Skeletal muscle tissue (tissue), 3 donors: ENCODE measurements at regions not wholly inside any gene's neighbourhood (a gene's known extent, or its start where the extent isn't known, plus 50 kb on each side); places are given as distances from the start of the nearest gene placed in this dataset.
"Not testable (repeated sequence)": the region's sequence is repeated elsewhere in the genome, so short reads cannot be mapped to it uniquely, and the experiment has no call there.

ENCODE experiments used
- H3K27ac ChIP-seq: one replicate; pipeline ENCODE4 v1.7.0; 2013; ENCODE audit warnings: mild to moderate bottlenecking, low read depth, low read length, inconsistent platforms
- H3K27me3 ChIP-seq, 3 donors: one replicate each; pipeline ENCODE4 v1.7.0; 2013; ENCODE audit warnings: low read length in 3 of 3; ENCODE audit not compliant: control insufficient read depth in 3 of 3, insufficient read depth in 3 of 3
- H3K36me3 ChIP-seq, 3 donors: one replicate each; pipeline ENCODE4 v1.7.0; 2013; ENCODE audit warnings: low read length in 3 of 3; ENCODE audit not compliant: control insufficient read depth in 3 of 3, insufficient read depth in 3 of 3
- H3K4me1 ChIP-seq, 3 donors: one replicate each; pipeline ENCODE4 v1.7.0; 2013; ENCODE audit warnings: low read length in 3 of 3, mild to moderate bottlenecking in 3 of 3; ENCODE audit not compliant: control insufficient read depth in 3 of 3, insufficient read depth in 3 of 3
- H3K4me3 ChIP-seq, 3 donors: one replicate each; pipeline ENCODE4 v1.7.0; 2013; ENCODE audit warnings: low read length in 3 of 3
- H3K9ac ChIP-seq, 3 donors: one replicate each; pipeline ENCODE4 v1.7.0; 2013; ENCODE audit warnings: low read length in 3 of 3, mild to moderate bottlenecking in 3 of 3, moderate library complexity in 2 of 3, low read depth in 1 of 3
- H3K9me3 ChIP-seq, 3 donors: one replicate each; pipeline ENCODE4 v1.7.0; 2013; ENCODE audit warnings: low read length in 3 of 3; ENCODE audit not compliant: control insufficient read depth in 3 of 3
- donor health status: Osteomylitis.

GRCh38 chr2:4803396-4803795 lies 888.8 kb upstream of the SOX11 start:
- no peak overlapping the region for H3K27ac ChIP-seq
- H3K36me3 ChIP-seq = no peaks in the 10 kb centered on the region
- H3K4me3 ChIP-seq = no peak overlapping the region
- H3K27me3 ChIP-seq = no peaks in the 10 kb centered on the region
- H3K4me1 ChIP-seq = no peaks in the 10 kb centered on the region
- H3K9ac ChIP-seq = no peak overlapping the region
- H3K9me3 ChIP-seq = no peaks in the 10 kb centered on the region

GRCh38 chr2:4814137-4814536 lies 878.0 kb upstream of the SOX11 start:
- H3K4me3 ChIP-seq, H3K9me3 ChIP-seq, H3K27ac ChIP-seq, H3K36me3 ChIP-seq, H3K27me3 ChIP-seq, H3K4me1 ChIP-seq, H3K9ac ChIP-seq: not testable (repeated sequence)

GRCh38 chr2:4827836-4828235 lies 864.3 kb upstream of the SOX11 start:
- no peaks in the 10 kb centered on the region for H3K9me3 ChIP-seq
- H3K36me3 ChIP-seq = no peaks in the 10 kb centered on the region
- no peaks in the 10 kb centered on the region for H3K4me1 ChIP-seq
- H3K27ac ChIP-seq = no peak overlapping the region
- H3K9ac ChIP-seq = no peak overlapping the region
- H3K4me3 ChIP-seq = no peak overlapping the region
- no peaks in the 10 kb centered on the region for H3K27me3 ChIP-seq

- Histone ChIP-seq H3K36me3 (no peaks in the 10 kb centered on the region), H3K9ac (no peak overlapping the region), H3K27ac (no peak overlapping the region), H3K4me1 (no peaks in the 10 kb centered on the region), H3K4me3 (no peak overlapping the region), H3K27me3 (no peaks in the 10 kb centered on the region), H3K9me3 (no peaks in the 10 kb centered on the region)
Measured at GRCh38 chr2:4828682-4829374, 863.4 kb upstream of the SOX11 start.

- H3K4me3 ChIP-seq = no peak overlapping the region
- no peaks in the 10 kb centered on the region for H3K4me1 ChIP-seq
- no peaks in the 10 kb centered on the region for H3K27me3 ChIP-seq
- no peaks in the 10 kb centered on the region for H3K9me3 ChIP-seq
- H3K9ac ChIP-seq = no peak overlapping the region
- H3K27ac ChIP-seq = no peak overlapping the region
- H3K36me3 ChIP-seq = no peaks in the 10 kb centered on the region
Measured at GRCh38 chr2:4831751-4832150, 860.4 kb upstream of the SOX11 start.

- Histone ChIP-seq H3K36me3 (no peaks in the 10 kb centered on the region), H3K4me1 (no peaks in the 10 kb centered on the region), H3K27me3 (no peaks in the 10 kb centered on the region), H3K4me3 (no peak overlapping the region), H3K9me3 (no peaks in the 10 kb centered on the region), H3K27ac (no peak overlapping the region), H3K9ac (no peak overlapping the region)
Measured at GRCh38 chr2:4832642-4833041, 859.5 kb upstream of the SOX11 start.

- Histone ChIP-seq H3K9ac (no peak overlapping the region), H3K27ac (no peak overlapping the region), H3K4me3 (no peak overlapping the region), H3K4me1 (no peaks in the 10 kb centered on the region), H3K36me3 (no peaks in the 10 kb centered on the region), H3K27me3 (no peaks in the 10 kb centered on the region), H3K9me3 (no peaks in the 10 kb centered on the region)
Measured at GRCh38 chr2:4838626-4839025, 853.6 kb upstream of the SOX11 start.

- no peaks in the 10 kb centered on the region for H3K27me3 ChIP-seq
- no peaks in the 10 kb centered on the region for H3K9me3 ChIP-seq
- no peak overlapping the region for H3K9ac ChIP-seq
- H3K27ac ChIP-seq = no peak overlapping the region
- no peak overlapping the region for H3K4me3 ChIP-seq
- no peaks in the 10 kb centered on the region for H3K36me3 ChIP-seq
- H3K4me1 ChIP-seq = no peaks in the 10 kb centered on the region
Measured at GRCh38 chr2:4840791-4841190, 851.4 kb upstream of the SOX11 start.

GRCh38 chr2:4844881-4845280 lies 847.3 kb upstream of the SOX11 start:
- no peaks in the 10 kb centered on the region for H3K9me3 ChIP-seq
- no peak overlapping the region for H3K4me3 ChIP-seq
- no peaks in the 10 kb centered on the region for H3K4me1 ChIP-seq
- H3K36me3 ChIP-seq = no peaks in the 10 kb centered on the region
- H3K9ac ChIP-seq = no peak overlapping the region
- no peak overlapping the region for H3K27ac ChIP-seq
- H3K27me3 ChIP-seq = no peaks in the 10 kb centered on the region

- Histone ChIP-seq H3K4me3 (no peak overlapping the region), H3K27me3 (no peaks in the 10 kb centered on the region), H3K36me3 (no peaks in the 10 kb centered on the region), H3K4me1 (no peaks in the 10 kb centered on the region), H3K9me3 (no peaks in the 10 kb centered on the region), H3K9ac (no peak overlapping the region), H3K27ac (no peak overlapping the region)
Measured at GRCh38 chr2:4862031-4862430, 830.2 kb upstream of the SOX11 start.

- Histone ChIP-seq H3K4me3 (no peak overlapping the region), H3K36me3 (no peaks in the 10 kb centered on the region)
Measured at GRCh38 chr2:4866198-4866597, 826.0 kb upstream of the SOX11 start.

More at GRCh38 chr2:4866198-4866597, 826.0 kb upstream of the SOX11 start:
- no peak overlapping the region for H3K27ac ChIP-seq
- H3K4me1 ChIP-seq = no peaks in the 10 kb centered on the region
- H3K9me3 ChIP-seq = no peaks in the 10 kb centered on the region
- no peak overlapping the region for H3K9ac ChIP-seq
- no peaks in the 10 kb centered on the region for H3K27me3 ChIP-seq
